ENCODE measurements at regions not wholly inside any gene's neighbourhood (a gene's known extent, or its start where the extent isn't known, plus 50 kb on each side); places are given as distances from the start of the nearest gene placed in this dataset.

DNA sequence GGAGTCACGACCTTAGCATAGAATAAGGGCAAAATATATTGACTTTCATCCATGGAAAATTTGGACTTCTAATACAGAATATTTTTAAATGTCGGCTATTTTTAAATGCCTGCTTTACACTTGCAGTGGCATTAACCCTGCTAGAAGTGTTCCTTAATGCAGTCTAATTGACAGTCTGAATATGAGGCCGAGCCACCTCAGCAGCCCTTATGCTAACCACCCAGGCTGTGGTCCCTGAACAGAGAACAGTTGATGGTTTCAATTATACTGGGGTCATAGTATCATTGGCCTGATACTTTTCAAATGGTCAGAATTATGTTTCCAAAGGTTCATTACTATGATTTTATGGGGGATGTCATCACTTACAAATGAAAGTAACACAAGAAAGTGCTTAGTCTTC is 764.7 kb upstream of the SLITRK1 start:
- Histone ChIP-seq H3K9me3 (ENCODE audit: low read depth, low read length) (peaks cover 5% of the 10 kb centered on the region; the same call in 1 of the 2 replicates), H3K4me3 (no peak overlapping the region), H3K27ac (no peak overlapping the region), H3K9ac (ENCODE audit: insufficient read length) (no peak overlapping the region), H3K36me3 (ENCODE audit: insufficient read depth, low read length) (no peaks in the 10 kb centered on the region)
- no peak for TF ChIP-seq POLR2AphosphoS5 (IDR thresholded peaks at IDR 0.05; ENCODE audit: borderline replicate concordance, low read depth, low read length)
- no peak for TF ChIP-seq FOXP2 (optimal IDR thresholded peaks at IDR 0.05; ENCODE audit: control extremely low read depth, extremely low read length, insufficient read depth)
- TF ChIP-seq EZH2 (IDR thresholded peaks at IDR 0.05) = no peak
- no peak for DNase-seq (ENCODE audit: low read depth, low spot score)

DNA sequence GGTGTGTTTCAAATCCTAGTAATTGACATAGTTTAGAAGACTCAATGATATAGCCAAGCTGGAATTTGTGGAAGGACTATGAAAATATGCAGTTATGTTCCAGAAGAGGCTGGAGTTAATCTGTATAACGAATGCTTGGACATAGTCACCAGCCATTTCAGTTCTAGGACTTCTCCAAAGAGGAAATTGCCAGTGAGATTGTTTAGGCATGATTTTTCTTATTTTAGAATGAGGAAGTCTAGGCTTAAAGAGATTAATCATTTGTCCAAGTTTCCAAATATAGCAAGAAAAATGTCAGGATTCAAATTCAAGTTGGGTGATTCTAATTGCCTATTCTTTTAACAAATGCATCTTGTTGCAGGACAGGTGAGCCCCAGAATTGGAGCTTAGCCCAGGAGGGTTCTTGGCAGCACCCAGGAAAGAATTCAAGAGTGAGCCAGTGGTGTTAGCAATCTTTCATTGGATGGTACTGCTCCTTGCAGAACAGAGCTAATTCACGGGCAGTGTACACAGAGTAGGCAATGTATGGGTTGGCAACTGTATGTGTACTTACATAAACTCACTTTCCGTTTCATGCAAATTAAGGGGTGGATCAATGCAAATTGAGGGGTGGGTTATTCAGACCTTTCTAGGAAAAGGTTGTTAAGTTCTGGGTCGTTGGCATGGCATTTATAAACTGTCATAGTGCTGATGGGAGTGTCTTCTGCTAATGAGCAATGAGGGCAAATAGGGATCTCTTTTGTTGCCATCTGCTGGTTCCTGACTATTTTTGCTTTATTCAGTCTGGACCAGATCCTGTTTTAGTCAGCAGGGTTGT is 763.1 kb upstream of the SLITRK1 start:
- TF ChIP-seq POLR2AphosphoS5 (IDR thresholded peaks at IDR 0.05; ENCODE audit: borderline replicate concordance, low read depth, low read length) = no peak
- H3K9me3 ChIP-seq (ENCODE audit: low read depth, low read length) = 0 out of 2 replicates have a peak, but pooled peaks cover 3% of the 10 kb centered on the region
- H3K27ac ChIP-seq = no peak overlapping the region
- no peak overlapping the region for H3K9ac ChIP-seq (ENCODE audit: insufficient read length)
- H3K36me3 ChIP-seq (ENCODE audit: insufficient read depth, low read length) = no peaks in the 10 kb centered on the region
- no peak overlapping the region for H3K4me3 ChIP-seq
- no peak for DNase-seq (ENCODE audit: low read depth, low spot score)

- Histone ChIP-seq H3K4me3 (no peak overlapping the region), H3K9me3 (ENCODE audit: low read depth, low read length) (peaks cover 3% of the 10 kb centered on the region; the same call in 1 of the 2 replicates), H3K27ac (no peak overlapping the region), H3K36me3 (ENCODE audit: insufficient read depth, low read length) (no peaks in the 10 kb centered on the region), H3K9ac (ENCODE audit: insufficient read length) (no peak overlapping the region)
- TF ChIP-seq POLR2AphosphoS5 (IDR thresholded peaks at IDR 0.05; ENCODE audit: borderline replicate concordance, low read depth, low read length) (no peak), EZH2 (IDR thresholded peaks at IDR 0.05) (no peak), FOXP2 (optimal IDR thresholded peaks at IDR 0.05; ENCODE audit: control extremely low read depth, extremely low read length, insufficient read depth) (no peak)
- no peak for DNase-seq (ENCODE audit: low read depth, low spot score)
Measured at GRCh38 chr13:84641491-84641890, 759.2 kb upstream of the SLITRK1 start.

DNA sequence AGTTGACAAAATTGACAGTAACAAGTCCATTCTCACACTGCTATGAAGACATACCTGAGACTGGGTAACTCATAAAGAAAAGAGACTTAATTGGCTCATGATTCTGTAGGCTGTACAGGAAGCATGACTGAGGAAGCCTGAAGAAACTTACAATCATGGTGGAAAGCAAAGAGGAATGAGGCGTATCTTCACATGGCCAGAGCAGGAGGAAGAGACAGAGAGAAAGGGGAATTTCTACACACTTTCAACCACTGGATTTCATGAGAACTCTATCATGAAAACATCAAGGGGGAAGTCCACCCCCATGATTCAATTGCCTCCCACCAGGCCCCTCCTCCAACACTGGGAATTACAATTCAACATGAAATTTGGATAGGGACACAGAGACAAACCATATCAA is 758.4 kb upstream of the SLITRK1 start:
- Histone ChIP-seq H3K27ac (no peak overlapping the region), H3K4me3 (no peak overlapping the region), H3K9me3 (ENCODE audit: low read depth, low read length) (peaks cover 3% of the 10 kb centered on the region; the same call in 1 of the 2 replicates), H3K9ac (ENCODE audit: insufficient read length) (no peak overlapping the region), H3K36me3 (ENCODE audit: insufficient read depth, low read length) (no peaks in the 10 kb centered on the region)
- DNase-seq (ENCODE audit: low read depth, low spot score) = no peak
- TF ChIP-seq POLR2AphosphoS5 (IDR thresholded peaks at IDR 0.05; ENCODE audit: borderline replicate concordance, low read depth, low read length) (no peak), FOXP2 (optimal IDR thresholded peaks at IDR 0.05; ENCODE audit: control extremely low read depth, extremely low read length, insufficient read depth) (no peak), EZH2 (IDR thresholded peaks at IDR 0.05) (no peak)

DNA sequence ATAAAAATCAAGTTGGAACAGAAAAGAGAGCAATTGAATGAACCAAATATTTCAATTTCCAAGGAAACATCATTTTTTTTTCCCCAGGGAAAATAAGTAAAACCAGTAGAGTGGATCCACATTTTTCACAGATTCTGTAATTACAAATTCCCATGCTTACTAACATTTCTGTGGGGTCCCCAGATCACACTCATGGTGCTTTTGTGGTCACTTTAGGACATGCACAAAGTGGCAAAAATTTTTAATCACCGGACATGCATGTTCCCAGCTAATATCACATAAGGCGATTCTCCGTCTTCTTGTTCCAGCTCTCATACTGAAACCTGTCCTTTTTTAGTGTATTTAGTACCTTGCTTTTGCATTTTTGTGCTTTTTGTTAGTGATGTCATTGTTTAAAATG is 748.2 kb upstream of the SLITRK1 start:
- Histone ChIP-seq H3K9ac (ENCODE audit: insufficient read length) (no peak overlapping the region), H3K36me3 (ENCODE audit: insufficient read depth, low read length) (no peaks in the 10 kb centered on the region), H3K4me3 (no peak overlapping the region), H3K27ac (no peak overlapping the region), H3K9me3 (ENCODE audit: low read depth, low read length) (no peaks in the 10 kb centered on the region)
- TF ChIP-seq FOXP2 (optimal IDR thresholded peaks at IDR 0.05; ENCODE audit: control extremely low read depth, extremely low read length, insufficient read depth) = no peak
- TF ChIP-seq EZH2 (IDR thresholded peaks at IDR 0.05) = no peak
- no peak for TF ChIP-seq POLR2AphosphoS5 (IDR thresholded peaks at IDR 0.05; ENCODE audit: borderline replicate concordance, low read depth, low read length)
- DNase-seq (ENCODE audit: low read depth, low spot score) = no peak

GRCh38 chr13:84616864-84617263 is 734.6 kb upstream of the SLITRK1 start:
- Histone ChIP-seq H3K36me3 (ENCODE audit: insufficient read depth, low read length) (no peaks in the 10 kb centered on the region), H3K9ac (ENCODE audit: insufficient read length) (no peak overlapping the region), H3K27ac (no peak overlapping the region), H3K4me3 (no peak overlapping the region), H3K9me3 (ENCODE audit: low read depth, low read length) (no peaks in the 10 kb centered on the region)
- TF ChIP-seq FOXP2 (optimal IDR thresholded peaks at IDR 0.05; ENCODE audit: control extremely low read depth, extremely low read length, insufficient read depth) = no peak
- no peak for TF ChIP-seq EZH2 (IDR thresholded peaks at IDR 0.05)
- no peak for TF ChIP-seq POLR2AphosphoS5 (IDR thresholded peaks at IDR 0.05; ENCODE audit: borderline replicate concordance, low read depth, low read length)
- no peak for DNase-seq (ENCODE audit: low read depth, low spot score)

- no peak for DNase-seq (ENCODE audit: low read depth, low spot score)
- Histone ChIP-seq H3K36me3 (ENCODE audit: insufficient read depth, low read length) (no peaks in the 10 kb centered on the region), H3K4me3 (no peak overlapping the region), H3K9me3 (ENCODE audit: low read depth, low read length) (no peaks in the 10 kb centered on the region), H3K9ac (ENCODE audit: insufficient read length) (no peak overlapping the region), H3K27ac (no peak overlapping the region)
- TF ChIP-seq FOXP2 (optimal IDR thresholded peaks at IDR 0.05; ENCODE audit: control extremely low read depth, extremely low read length, insufficient read depth) = no peak
- no peak for TF ChIP-seq POLR2AphosphoS5 (IDR thresholded peaks at IDR 0.05; ENCODE audit: borderline replicate concordance, low read depth, low read length)
- no peak for TF ChIP-seq EZH2 (IDR thresholded peaks at IDR 0.05)
Measured at GRCh38 chr13:84609716-84610115, 727.4 kb upstream of the SLITRK1 start.

DNA sequence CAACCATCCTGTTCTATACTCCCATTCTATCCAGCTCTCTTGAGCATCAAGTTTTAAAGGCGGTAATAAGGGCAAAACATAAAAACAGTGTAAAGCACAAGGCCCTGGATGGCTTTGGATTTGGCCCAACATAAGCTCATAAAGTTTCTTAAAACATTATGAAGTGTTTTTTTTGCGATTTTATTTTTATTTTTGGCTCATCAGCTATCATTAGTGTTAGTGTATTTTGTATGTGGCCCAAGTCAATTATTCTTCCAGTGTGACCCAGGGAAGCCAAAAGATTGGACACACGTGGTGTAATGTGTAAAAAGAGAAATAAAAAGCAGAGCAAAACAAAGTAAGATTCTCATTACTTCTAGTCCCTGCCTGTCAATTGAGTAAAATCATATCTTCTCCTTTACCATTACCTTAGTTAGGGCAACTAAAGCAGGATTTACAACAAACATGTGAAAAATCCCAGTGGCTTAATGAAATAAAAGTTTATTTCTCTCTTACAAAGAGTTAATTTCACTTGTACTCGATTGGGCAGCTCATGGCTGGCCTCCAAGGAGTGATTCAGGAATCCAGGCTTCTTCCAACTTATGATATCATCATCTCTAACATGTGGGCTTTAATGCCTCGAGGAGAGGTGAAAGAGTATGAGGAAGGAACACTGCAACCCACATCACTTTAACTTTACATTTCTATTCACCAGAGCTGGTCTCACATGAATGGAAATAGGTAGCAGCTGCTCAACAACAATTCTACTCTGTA is 725.2 kb upstream of the SLITRK1 start:
- Histone ChIP-seq H3K4me3 (no peak overlapping the region), H3K36me3 (ENCODE audit: insufficient read depth, low read length) (no peaks in the 10 kb centered on the region), H3K27ac (no peak overlapping the region), H3K9me3 (ENCODE audit: low read depth, low read length) (no peaks in the 10 kb centered on the region), H3K9ac (ENCODE audit: insufficient read length) (no peak overlapping the region)
- TF ChIP-seq FOXP2 (optimal IDR thresholded peaks at IDR 0.05; ENCODE audit: control extremely low read depth, extremely low read length, insufficient read depth) = no peak
- TF ChIP-seq EZH2 (IDR thresholded peaks at IDR 0.05) = no peak
- no peak for TF ChIP-seq POLR2AphosphoS5 (IDR thresholded peaks at IDR 0.05; ENCODE audit: borderline replicate concordance, low read depth, low read length)
- no peak for DNase-seq (ENCODE audit: low read depth, low spot score)
